DND-41 (cell line): ENCODE measurements at regions not wholly inside any gene's neighbourhood (a gene's known extent, or its start where the extent isn't known, plus 50 kb on each side); places are given as distances from the start of the nearest gene placed in this dataset.

Experiments used
- ATAC-seq: fragments of 200-7000 bp; cut with Tn5 transposase; 3 replicates; pipeline ENCODE4 v1.9.1; 2021; ENCODE audit warnings: low read depth; ENCODE audit not compliant: insufficient read depth
- DNase-seq: peaks from one replicate; pipeline ENCODE4 v3.0.0-alpha.2; 2020
- H2AFZ ChIP-seq: 2 replicates; pipeline ENCODE4 v1.6.0; 2012; ENCODE audit warnings: low read depth, low read length
- H3K27ac ChIP-seq: 2 replicates; pipeline ENCODE4 v1.5.1; 2012; ENCODE audit warnings: low read length, inconsistent platforms
- H3K27me3 ChIP-seq: fragments of 200-600 bp; sonication (generic); 2 replicates; pipeline ENCODE4 v1.6.0; 2012; ENCODE audit warnings: low read length, mild to moderate bottlenecking, inconsistent platforms; ENCODE audit not compliant: insufficient read depth, poor library complexity
- H3K36me3 ChIP-seq: 2 replicates; pipeline ENCODE4 v1.5.1; 2012; ENCODE audit warnings: low read length, inconsistent platforms; ENCODE audit not compliant: insufficient read depth
- H3K4me1 ChIP-seq: 2 replicates; pipeline ENCODE4 v1.5.1; 2012; ENCODE audit warnings: mild to moderate bottlenecking, low read length; ENCODE audit not compliant: insufficient read depth
- H3K4me2 ChIP-seq: 2 replicates; pipeline ENCODE4 v1.6.0; 2012; ENCODE audit warnings: mild to moderate bottlenecking, moderate library complexity, low read length, inconsistent platforms; ENCODE audit not compliant: insufficient read depth
- H3K4me3 ChIP-seq, 2 experiments: fragments of 200-600 bp in 1 of 2; shearing (Covaris generic) in 1 of 2; 2 replicates each; pipeline ENCODE4 v1.5.1; 2012 to 2016; ENCODE audit warnings: inconsistent platforms in 2 of 2, low read length in 2 of 2, mild to moderate bottlenecking in 2 of 2, low read depth in 1 of 2, moderate library complexity in 1 of 2
- H3K79me2 ChIP-seq: 2 replicates; pipeline ENCODE4 v1.6.0; 2012; ENCODE audit warnings: low read length, inconsistent platforms; ENCODE audit not compliant: insufficient read depth
- H3K9ac ChIP-seq: 2 replicates; pipeline ENCODE4 v1.6.0; 2012; ENCODE audit warnings: low read depth, mild to moderate bottlenecking, inconsistent platforms, low read length, moderate library complexity
- H3K9me3 ChIP-seq: 2 replicates; pipeline ENCODE4 v1.5.1; 2012; ENCODE audit warnings: low read length, moderate library complexity, mild to moderate bottlenecking, inconsistent platforms; ENCODE audit not compliant: insufficient read depth, severe bottlenecking
- H4K20me1 ChIP-seq: 2 replicates; pipeline ENCODE4 v1.6.0; 2012; ENCODE audit warnings: low read length; ENCODE audit not compliant: insufficient read depth
- CTCF ChIP-seq: IDR thresholded peaks from 2 replicates; pipeline ENCODE4 v1.5.1; 2012; ENCODE audit warnings: borderline replicate concordance, low read length, moderate library complexity, mild to moderate bottlenecking; ENCODE audit not compliant: poor library complexity, severe bottlenecking; ENCODE audit errors: extremely low read depth
- EZH2 ChIP-seq: IDR thresholded peaks from 3 replicates; pipeline ENCODE4 v1.6.1; 2012; ENCODE audit warnings: borderline replicate concordance, low read depth, mild to moderate bottlenecking, moderate library complexity, low read length, inconsistent platforms; ENCODE audit not compliant: severe bottlenecking

GRCh38 chr2:160568856-160569255, 75.2 kb upstream of the RBMS1 start:
- H3K4me1 ChIP-seq, result no peaks in the 10 kb centered on the region
- ATAC-seq, result no peak
- no peak overlapping the region for H2AFZ ChIP-seq
- no peak for DNase-seq
- H3K36me3 ChIP-seq, result no peaks in the 10 kb centered on the region
- no peaks in the 10 kb centered on the region for H4K20me1 ChIP-seq
- no peaks in the 10 kb centered on the region for H3K79me2 ChIP-seq
- TF ChIP-seq EZH2 (no peak), CTCF (no peak)
- no peak overlapping the region for H3K27ac ChIP-seq
- H3K4me3 ChIP-seq, result no peak overlapping the region
- no peak overlapping the region for H3K9ac ChIP-seq
- peaks cover 7% of the 10 kb centered on the region for H3K9me3 ChIP-seq
- no peaks in the 10 kb centered on the region for H3K27me3 ChIP-seq
- H3K4me2 ChIP-seq, result no peak overlapping the region

GRCh38 chr2:160570376-160570775, 76.8 kb upstream of the RBMS1 start:
- no peak overlapping the region for H3K27ac ChIP-seq
- ATAC-seq (no peak), DNase-seq (no peak)
- no peaks in the 10 kb centered on the region for H3K27me3 ChIP-seq
- no peaks in the 10 kb centered on the region for H3K4me1 ChIP-seq
- no peak overlapping the region for H3K9ac ChIP-seq
- H2AFZ ChIP-seq, result no peak overlapping the region
- H3K36me3 ChIP-seq, result no peaks in the 10 kb centered on the region
- TF ChIP-seq EZH2 (no peak), CTCF (no peak)
- no peak overlapping the region for H3K4me3 ChIP-seq
- peaks cover 7% of the 10 kb centered on the region for H3K9me3 ChIP-seq
- no peak overlapping the region for H3K4me2 ChIP-seq
- H4K20me1 ChIP-seq, result no peaks in the 10 kb centered on the region
- no peaks in the 10 kb centered on the region for H3K79me2 ChIP-seq

GRCh38 chr2:160574468-160575140, 81.0 kb upstream of the RBMS1 start:
- peaks cover 7% of the 10 kb centered on the region for H3K9me3 ChIP-seq
- H3K79me2 ChIP-seq, result no peaks in the 10 kb centered on the region
- H3K4me3 ChIP-seq, result no peak overlapping the region
- H3K36me3 ChIP-seq, result no peaks in the 10 kb centered on the region
- ATAC-seq (no peak), DNase-seq (no peak)
- no peak overlapping the region for H3K9ac ChIP-seq
- H3K27me3 ChIP-seq, result no peaks in the 10 kb centered on the region
- H4K20me1 ChIP-seq, result no peaks in the 10 kb centered on the region
- no peaks in the 10 kb centered on the region for H3K4me1 ChIP-seq
- no peak overlapping the region for H2AFZ ChIP-seq
- H3K27ac ChIP-seq, result no peak overlapping the region
- TF ChIP-seq EZH2 (no peak), CTCF (no peak)
- no peak overlapping the region for H3K4me2 ChIP-seq
